Stomach (tissue), 4 donors: ENCODE measurements at regions not wholly inside any gene's neighbourhood (a gene's known extent, or its start where the extent isn't known, plus 50 kb on each side); places are given as distances from the start of the nearest gene placed in this dataset.

Experiments
- EP300 ChIP-seq: sonication (generic); formaldehyde crosslinking; IDR thresholded peaks from one replicate; pipeline ENCODE4 v1.6.1; 2017; ENCODE audit warnings: antibody characterized with exemption
- POLR2A ChIP-seq, 4 donors: fragments of 450-650 bp; IDR thresholded peaks; one replicate each; pipeline ENCODE4 v1.6.1; 2016; ENCODE audit warnings: antibody characterized with exemption in 4 of 4, control low read depth in 2 of 4, mild to moderate bottlenecking in 1 of 4, moderate library complexity in 1 of 4
- POLR2AphosphoS5 ChIP-seq, 3 donors: sonication (generic); formaldehyde crosslinking; IDR thresholded peaks; one replicate each; pipeline ENCODE4 v1.6.1; 2016; ENCODE audit warnings: antibody characterized with exemption in 3 of 3
- TF ChIP-seq, protein P1 (sequence below), 7 experiments: fragments of 450-650 bp in 4 of 7; fragments of 200-600 bp in 3 of 7; sonication (generic) in 3 of 7; IDR thresholded peaks; one replicate each; pipeline ENCODE4 v1.5.1; 2016 to 2019; ENCODE audit warnings: antibody characterized with exemption in 7 of 7, control low read depth in 2 of 7, mild to moderate bottlenecking in 1 of 7

DNA sequence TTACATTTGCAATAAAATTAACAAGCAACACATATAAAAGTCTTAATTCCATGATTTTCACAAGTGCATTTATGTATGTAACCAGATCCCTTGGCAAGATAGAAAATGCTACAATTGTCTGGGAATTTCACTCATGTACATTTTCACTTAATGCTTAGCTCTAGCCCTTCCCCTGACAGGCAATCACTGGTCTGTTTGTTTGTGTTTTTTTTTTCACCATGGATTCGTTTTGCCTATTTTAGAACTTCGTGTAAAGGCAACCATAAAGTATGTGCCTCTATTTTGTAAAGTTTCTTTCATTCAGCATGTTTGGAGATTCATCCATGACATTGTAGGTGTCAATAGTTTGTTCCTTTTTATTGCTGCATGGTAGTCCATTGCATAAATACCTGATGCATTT is 260.9 kb upstream of the SLCO3A1 start:
- TF ChIP-seq, protein P1, sequence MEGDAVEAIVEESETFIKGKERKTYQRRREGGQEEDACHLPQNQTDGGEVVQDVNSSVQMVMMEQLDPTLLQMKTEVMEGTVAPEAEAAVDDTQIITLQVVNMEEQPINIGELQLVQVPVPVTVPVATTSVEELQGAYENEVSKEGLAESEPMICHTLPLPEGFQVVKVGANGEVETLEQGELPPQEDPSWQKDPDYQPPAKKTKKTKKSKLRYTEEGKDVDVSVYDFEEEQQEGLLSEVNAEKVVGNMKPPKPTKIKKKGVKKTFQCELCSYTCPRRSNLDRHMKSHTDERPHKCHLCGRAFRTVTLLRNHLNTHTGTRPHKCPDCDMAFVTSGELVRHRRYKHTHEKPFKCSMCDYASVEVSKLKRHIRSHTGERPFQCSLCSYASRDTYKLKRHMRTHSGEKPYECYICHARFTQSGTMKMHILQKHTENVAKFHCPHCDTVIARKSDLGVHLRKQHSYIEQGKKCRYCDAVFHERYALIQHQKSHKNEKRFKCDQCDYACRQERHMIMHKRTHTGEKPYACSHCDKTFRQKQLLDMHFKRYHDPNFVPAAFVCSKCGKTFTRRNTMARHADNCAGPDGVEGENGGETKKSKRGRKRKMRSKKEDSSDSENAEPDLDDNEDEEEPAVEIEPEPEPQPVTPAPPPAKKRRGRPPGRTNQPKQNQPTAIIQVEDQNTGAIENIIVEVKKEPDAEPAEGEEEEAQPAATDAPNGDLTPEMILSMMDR (IDR thresholded peaks at IDR 0.05), result no peak
- TF ChIP-seq POLR2AphosphoS5 (IDR thresholded peaks at IDR 0.05), result no peak
- TF ChIP-seq POLR2A (IDR thresholded peaks at IDR 0.05), result no peak
- TF ChIP-seq EP300, result no peak
